ENCODE measurements at regions not wholly inside any gene's neighbourhood (a gene's known extent, or its start where the extent isn't known, plus 50 kb on each side); places are given as distances from the start of the nearest gene placed in this dataset.
"Not testable (repeated sequence)": the region's sequence is repeated elsewhere in the genome, so short reads cannot be mapped to it uniquely, and the experiment has no call there.

DNA sequence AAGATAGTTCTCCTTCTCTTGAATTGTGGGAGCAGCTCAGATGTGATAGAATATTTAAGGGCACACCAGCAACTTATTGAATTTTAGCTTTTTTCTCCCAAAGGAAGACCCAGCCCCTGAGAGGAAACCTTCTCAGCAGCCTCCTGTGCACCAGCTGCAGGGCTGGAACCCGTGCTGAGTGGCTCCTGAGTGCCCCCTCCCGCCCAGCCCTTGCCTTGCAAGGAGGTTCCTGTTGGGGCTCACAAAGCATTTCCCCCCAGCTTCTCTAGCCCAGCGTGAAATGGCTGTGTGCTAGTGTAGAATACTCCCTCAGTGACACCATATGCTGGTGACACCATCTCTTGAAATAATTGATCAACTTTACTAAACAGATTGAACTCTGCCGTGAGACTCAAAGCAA, 1180.1 kb downstream of the TMEM121 start:
- TF ChIP-seq EZH2 (IDR thresholded peaks at IDR 0.05; ENCODE audit: insufficient read depth, low read length): not testable (repeated sequence)
- TF ChIP-seq, protein P1, sequence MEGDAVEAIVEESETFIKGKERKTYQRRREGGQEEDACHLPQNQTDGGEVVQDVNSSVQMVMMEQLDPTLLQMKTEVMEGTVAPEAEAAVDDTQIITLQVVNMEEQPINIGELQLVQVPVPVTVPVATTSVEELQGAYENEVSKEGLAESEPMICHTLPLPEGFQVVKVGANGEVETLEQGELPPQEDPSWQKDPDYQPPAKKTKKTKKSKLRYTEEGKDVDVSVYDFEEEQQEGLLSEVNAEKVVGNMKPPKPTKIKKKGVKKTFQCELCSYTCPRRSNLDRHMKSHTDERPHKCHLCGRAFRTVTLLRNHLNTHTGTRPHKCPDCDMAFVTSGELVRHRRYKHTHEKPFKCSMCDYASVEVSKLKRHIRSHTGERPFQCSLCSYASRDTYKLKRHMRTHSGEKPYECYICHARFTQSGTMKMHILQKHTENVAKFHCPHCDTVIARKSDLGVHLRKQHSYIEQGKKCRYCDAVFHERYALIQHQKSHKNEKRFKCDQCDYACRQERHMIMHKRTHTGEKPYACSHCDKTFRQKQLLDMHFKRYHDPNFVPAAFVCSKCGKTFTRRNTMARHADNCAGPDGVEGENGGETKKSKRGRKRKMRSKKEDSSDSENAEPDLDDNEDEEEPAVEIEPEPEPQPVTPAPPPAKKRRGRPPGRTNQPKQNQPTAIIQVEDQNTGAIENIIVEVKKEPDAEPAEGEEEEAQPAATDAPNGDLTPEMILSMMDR (IDR thresholded peaks at IDR 0.05; ENCODE audit: insufficient read depth, low read depth, low read length): not testable (repeated sequence)
